ENCODE measurements at regions not wholly inside any gene's neighbourhood (a gene's known extent, or its start where the extent isn't known, plus 50 kb on each side); places are given as distances from the start of the nearest gene placed in this dataset.
A peak's percentile ranks its signal among the peaks of the same experiment; 100 is the strongest.

DNA sequence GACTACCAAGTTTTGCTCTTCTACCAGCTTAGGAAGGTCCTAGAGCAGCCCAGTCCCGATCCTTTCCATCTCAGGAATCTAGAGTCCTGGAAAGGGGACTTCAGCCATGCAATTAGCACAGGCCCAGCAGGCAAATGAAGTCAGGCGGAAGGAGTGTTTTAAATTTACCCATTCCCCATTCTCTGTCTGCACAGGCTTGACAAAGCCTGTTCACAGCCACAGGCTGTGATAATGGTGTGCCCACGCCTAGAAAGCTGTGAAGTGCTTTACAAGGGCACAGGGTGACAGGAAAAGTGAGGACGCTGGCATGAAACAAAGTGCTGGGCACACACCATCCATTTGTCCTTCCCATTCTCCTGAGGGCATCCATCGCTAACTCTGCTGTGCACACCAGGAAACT lies 79.0 kb downstream of the PITPNM2 start:
- Mint-ChIP-seq H3K9me3 (no peaks in the 10 kb centered on the region), H3K27me3 (no peaks in the 10 kb centered on the region), H3K4me3 (no peak overlapping the region), H3K36me3 (peaks cover 0 to 2% of the 10 kb centered on the region in 2 donors), H3K4me1 (peaks cover 31 to 45% of the 10 kb centered on the region in 2 donors), H3K27ac (no peak overlapping the region)
- ATAC-seq (replicated peaks) (no peak), DNase-seq (no peak)

DNA sequence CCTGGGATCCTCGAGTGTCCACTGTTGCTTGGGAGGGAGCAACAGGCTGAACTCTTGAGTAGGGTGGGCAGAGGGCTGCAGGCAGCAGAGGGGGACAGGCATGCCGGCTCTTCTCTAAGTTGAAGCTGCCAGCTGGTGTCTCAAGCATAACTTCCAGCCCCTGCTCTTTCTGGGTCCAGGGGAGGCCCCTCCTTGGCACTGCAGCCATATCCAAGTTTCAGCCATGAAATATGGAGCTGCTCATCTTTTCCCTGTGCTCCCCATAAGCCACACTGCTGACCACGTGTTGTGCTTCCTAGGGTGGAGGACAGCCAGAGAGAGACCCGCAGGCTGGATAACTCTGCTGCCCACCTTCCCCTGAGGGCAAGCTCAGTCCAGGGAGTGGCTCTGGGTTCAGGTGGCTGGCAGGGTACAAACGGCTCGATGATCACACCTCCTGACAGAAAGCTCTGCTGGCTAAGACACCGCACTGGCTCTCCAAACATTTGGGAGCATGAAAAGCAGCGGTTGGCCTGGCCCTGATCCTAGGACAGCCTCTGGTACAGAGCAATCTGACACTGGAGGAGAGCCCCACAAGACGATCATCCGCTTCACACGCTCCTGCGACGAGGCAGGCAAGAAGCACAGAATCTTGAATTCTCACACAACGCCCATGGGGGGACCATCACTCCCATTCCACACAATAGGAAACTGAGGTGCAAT lies 79.6 kb downstream of the PITPNM2 start:
- Mint-ChIP-seq H3K4me1 (peaks cover 25 to 39% of the 10 kb centered on the region in 2 donors), H3K27me3 (no peaks in the 10 kb centered on the region), H3K36me3 (peaks cover 0 to 2% of the 10 kb centered on the region in 2 donors), H3K4me3 (no peak overlapping the region), H3K9me3 (no peaks in the 10 kb centered on the region), H3K27ac (no peak overlapping the region)
- DNase-seq: no peak
- ATAC-seq (replicated peaks): no peak

DNA sequence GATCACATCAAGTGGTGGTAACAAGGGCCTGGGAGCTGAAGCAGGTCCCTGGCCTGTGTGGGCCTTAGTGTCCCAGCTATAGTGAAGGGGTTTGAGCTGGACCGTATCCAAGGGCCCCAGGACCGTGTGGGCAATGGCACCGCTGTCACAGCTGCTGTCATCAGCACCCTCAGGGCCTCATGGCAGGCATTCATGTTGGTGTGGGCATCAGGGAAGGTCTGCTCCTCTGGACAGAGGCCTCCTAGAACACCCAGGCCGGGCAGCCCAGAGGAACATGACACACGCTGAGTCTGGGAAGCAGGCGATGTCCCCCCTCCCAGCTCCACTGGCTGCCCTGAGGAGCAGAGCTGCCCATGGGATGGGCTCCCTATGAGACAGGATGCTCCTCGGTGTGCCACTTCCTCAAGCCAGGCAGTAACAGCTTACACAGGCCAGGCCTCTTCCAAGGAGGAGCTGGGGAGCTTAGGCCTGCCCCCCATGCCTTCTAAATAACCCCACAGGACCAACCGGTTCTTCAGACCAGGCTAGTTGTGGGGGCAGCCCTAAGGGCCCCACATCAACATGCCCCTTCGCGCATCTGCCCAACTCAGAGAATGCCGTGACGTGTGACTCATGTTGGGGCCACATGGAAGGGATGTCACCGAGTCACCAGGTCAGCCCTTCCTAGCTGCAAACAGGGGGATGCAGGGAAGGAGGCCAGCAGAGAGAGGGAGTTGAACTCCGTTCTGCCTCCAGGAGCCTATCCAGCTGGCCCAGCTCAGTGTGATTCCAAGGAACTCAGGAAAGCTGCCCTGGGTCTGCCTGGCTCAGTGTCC lies 80.4 kb downstream of the PITPNM2 start:
- Mint-ChIP-seq H3K27ac (no peak overlapping the region), H3K4me3 (no peak overlapping the region), H3K36me3 (peaks cover 0 to 2% of the 10 kb centered on the region in 2 donors), H3K9me3 (no peaks in the 10 kb centered on the region), H3K27me3 (no peaks in the 10 kb centered on the region), H3K4me1 (peaks cover 25 to 39% of the 10 kb centered on the region in 2 donors)
- ATAC-seq (replicated peaks): no peak
- no peak for DNase-seq

DNA sequence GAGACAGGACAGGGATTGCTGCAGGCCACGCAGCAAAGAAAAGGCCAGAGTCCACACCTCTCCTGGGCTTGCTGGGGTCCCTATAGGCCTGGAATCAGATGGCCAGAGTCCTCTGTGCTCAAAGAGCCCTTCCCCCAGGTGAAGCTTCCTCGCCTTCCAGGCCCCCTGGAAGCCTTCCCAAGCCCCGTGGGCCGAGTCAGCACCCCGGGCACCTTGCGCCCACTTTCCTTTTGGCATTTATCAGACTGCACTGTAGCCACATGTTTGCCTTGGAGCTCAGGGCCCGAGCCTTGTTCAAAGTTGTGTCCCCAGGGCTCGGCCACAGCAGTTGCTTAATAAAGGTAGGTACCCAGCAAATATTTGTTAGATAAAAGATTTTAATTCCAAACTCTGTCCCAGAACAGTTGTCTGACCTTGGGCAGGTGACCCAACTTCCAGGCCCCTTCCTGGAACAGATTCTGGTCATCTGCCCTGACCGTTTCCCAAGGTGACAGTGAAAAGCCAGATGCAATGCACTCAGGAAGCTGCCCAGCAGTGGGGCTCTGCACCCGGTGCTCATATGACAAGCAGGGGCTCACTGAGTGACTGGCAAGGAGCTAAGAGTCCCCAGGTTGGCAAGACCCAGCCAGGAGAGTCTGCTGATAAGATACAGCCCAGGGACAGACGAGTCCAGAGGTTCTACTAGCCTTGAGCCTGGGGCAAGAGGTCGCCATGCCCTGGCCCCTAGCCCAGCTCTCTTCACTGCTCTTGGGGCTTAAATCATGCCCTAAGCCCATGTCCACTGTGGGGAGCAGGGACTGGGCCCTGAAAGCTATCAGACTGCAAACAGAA lies 81.2 kb downstream of the PITPNM2 start:
- peak overlapping the region; percentile 31 for H3K27ac Mint-ChIP-seq
- peaks cover 0 to 2% of the 10 kb centered on the region in 2 donors for H3K36me3 Mint-ChIP-seq
- H3K4me1 Mint-ChIP-seq: peaks cover 23 to 39% of the 10 kb centered on the region in 2 donors

DNA sequence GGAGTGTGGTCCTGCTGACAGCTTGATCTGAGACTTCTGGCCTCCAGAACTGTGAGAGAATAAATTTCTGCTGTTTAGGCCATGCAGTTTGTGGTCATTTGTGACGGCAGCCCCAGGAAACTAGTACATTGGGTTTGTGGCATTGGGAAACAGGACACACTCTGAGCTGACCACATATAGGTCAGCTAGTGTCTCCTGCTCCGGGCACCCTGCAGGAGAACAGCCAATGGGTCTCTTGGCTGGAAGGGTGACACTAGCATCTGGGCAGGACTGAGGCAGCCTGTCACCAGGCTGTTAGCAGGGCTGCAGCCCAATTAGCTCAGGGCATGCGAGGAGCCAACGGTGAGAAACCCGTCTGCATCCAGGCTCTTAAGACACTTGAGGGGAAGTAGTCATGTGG lies 83.2 kb downstream of the PITPNM2 start:
- Mint-ChIP-seq H3K4me1 (peaks cover 28 to 42% of the 10 kb centered on the region in 2 donors), H3K36me3 (no peaks in the 10 kb centered on the region), H3K27me3 (no peaks in the 10 kb centered on the region), H3K9me3 (no peaks in the 10 kb centered on the region), H3K27ac (no peak overlapping the region), H3K4me3 (no peak overlapping the region)
- ATAC-seq (replicated peaks) (no peak), DNase-seq (no peak)

More for the DNA sequence above, 81.2 kb downstream of the PITPNM2 start:
- Mint-ChIP-seq H3K4me3 (no peak overlapping the region), H3K27me3 (no peaks in the 10 kb centered on the region), H3K9me3 (no peaks in the 10 kb centered on the region)
- no peak for DNase-seq
- no peak for ATAC-seq (replicated peaks)

DNA sequence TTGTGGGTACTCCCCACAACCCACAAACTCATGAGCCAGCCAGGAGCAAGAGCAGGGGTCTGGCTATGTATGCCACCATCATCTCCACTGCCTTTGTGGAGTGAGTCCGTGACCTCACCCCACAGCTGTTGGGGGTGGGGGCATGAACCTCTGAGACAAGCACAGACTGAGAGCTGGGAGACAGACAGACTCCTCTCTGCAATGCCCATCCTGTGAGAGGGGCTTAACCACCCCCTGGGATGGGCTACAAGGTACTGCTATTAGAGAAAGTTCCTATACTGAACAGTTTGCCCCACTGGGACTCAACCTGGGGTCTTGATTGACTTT lies 84.5 kb downstream of the PITPNM2 start:
- H3K4me1 Mint-ChIP-seq: peaks cover 37 to 55% of the 10 kb centered on the region in 2 donors
- H3K4me3 Mint-ChIP-seq: no peak overlapping the region
- H3K27me3 Mint-ChIP-seq: no peaks in the 10 kb centered on the region
- ATAC-seq (replicated peaks) (no peak), DNase-seq (no peak)
- H3K9me3 Mint-ChIP-seq: no peaks in the 10 kb centered on the region
- no peaks in the 10 kb centered on the region for H3K36me3 Mint-ChIP-seq
- no peak overlapping the region for H3K27ac Mint-ChIP-seq

DNA sequence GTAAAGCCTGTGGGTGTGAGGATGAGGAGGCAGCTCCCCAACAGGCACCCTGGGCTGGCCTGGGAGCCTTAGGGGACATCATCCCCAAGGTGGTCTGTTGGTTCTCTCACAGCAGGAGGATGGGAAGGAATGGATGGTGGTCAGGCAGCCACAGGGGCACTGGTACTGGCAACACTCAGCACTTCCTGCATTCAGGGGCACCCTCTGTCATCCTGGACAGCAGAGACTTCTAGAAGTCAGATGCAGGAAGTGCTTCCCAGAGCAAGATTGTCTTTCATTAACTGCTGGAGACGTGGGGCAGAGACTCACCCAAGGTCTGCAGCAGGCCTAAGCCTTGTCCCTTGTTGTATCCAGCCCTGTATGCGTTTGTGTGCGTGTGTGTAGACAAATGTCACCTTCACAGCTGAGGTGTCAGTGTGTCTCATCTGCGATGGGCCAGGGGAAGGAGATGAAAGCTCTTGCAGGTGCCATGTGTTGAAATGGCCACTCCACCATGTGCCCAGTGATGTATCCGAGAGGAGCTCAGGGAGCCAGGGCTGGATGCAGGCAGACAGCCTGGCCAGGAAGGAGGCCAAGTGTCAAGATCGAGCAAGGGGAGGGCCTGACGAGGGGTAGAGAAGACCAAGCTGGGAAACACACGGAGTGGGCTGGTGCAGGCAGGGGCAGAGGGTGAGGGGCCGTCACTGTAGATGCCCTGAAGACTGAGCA lies 85.1 kb downstream of the PITPNM2 start:
- Mint-ChIP-seq H3K9me3 (no peaks in the 10 kb centered on the region), H3K4me1 (peaks cover 39 to 60% of the 10 kb centered on the region in 2 donors), H3K27me3 (no peaks in the 10 kb centered on the region), H3K4me3 (no peak overlapping the region), H3K36me3 (no peaks in the 10 kb centered on the region), H3K27ac (peak overlapping the region; percentile 68)
- ATAC-seq (replicated peaks) (no peak), DNase-seq (no peak)

DNA sequence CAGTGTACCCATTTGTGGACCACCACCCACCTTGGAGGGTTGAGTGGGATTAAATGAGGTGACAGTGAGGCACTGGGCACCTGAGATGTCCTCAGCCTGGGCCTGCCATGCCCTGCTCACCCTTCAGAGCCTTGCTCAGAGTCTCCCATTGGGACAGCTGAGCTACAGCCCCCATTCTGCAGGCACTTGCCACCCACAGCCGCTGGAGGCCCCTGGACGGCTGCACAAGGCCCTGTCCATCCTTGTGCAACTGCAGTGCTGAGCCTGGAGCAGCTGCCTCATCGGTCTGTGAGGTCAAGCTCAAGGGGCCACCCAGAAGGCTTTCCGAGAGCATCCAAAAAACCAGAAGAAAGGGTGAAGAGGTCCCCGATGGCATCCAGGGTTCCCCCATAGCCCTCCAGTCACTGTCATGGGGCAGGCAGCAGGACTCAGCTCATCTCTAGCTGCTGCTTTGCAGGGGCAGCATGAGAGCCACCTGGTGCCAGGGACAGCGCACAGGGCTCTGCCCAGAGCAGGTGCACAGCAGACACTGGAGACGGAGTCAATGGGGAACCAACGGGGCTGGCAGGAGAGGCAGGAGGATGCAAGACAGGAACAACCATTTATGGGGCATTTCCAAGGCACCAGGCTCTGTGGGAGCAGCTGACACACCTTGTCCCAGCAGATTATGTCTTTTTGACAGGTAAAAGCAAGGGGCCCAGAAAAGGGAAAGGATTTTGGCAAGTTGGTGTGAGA lies 84.6 kb downstream of the ARL6IP4 start:
- H3K27ac Mint-ChIP-seq: peak overlapping the region; percentile 68
- H3K9me3 Mint-ChIP-seq: no peaks in the 10 kb centered on the region
- H3K4me3 Mint-ChIP-seq: no peak overlapping the region
- ATAC-seq (replicated peaks) (no peak), DNase-seq (no peak)
- peaks cover 39 to 65% of the 10 kb centered on the region in 2 donors for H3K4me1 Mint-ChIP-seq
- H3K36me3 Mint-ChIP-seq: no peaks in the 10 kb centered on the region
- no peaks in the 10 kb centered on the region for H3K27me3 Mint-ChIP-seq

DNA sequence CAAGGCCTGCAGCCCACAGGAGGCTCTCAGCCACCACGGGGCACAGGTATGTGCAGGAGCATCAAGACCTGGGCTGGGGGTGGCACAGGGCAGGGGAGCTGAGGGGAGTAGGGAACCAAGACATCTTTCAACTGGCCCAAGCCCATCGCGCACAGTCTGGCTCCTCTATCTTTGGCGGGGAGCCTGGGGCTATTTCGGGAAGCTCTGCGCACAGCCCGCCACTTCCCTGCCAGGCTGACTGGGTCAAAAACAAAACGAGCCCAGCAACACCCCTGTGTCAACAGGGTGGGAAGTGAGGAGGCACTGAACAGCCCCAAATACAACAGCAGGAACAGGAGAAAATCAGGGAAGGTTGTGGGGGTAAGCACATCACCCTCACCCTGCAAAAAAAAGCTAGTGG lies 83.9 kb downstream of the ARL6IP4 start:
- H3K4me1 Mint-ChIP-seq: peaks cover 41 to 69% of the 10 kb centered on the region in 2 donors
- DNase-seq: no peak
- H3K4me3 Mint-ChIP-seq: peak overlapping the region in 1 of 2 donors; percentile 20
- no peaks in the 10 kb centered on the region for H3K27me3 Mint-ChIP-seq
- no peak overlapping the region for H3K27ac Mint-ChIP-seq
- no peaks in the 10 kb centered on the region for H3K36me3 Mint-ChIP-seq
- H3K9me3 Mint-ChIP-seq: no peaks in the 10 kb centered on the region
- no peak for ATAC-seq (replicated peaks)

DNA sequence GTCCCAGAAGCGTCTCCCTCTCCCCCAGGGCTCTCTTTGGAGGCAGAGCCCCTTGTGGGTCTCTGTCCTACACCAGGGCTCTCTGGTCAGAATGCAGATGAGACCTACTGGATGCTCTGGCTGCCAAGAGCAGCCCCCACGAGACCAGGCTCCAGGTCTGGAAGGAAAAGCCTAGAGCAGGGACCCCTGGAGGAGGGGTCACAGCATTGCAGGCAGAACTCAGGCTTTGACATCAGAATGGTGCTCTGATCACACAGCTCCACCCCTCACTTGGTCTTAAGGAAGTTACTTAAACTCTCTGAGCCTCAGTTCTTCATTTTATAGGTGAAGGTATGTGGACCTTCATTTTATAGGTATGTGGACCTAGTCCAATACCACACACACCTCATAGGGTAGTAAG lies 83.1 kb downstream of the ARL6IP4 start:
- peak overlapping the region in 1 of 2 donors; percentile 45 for H3K4me3 Mint-ChIP-seq
- H3K9me3 Mint-ChIP-seq: no peaks in the 10 kb centered on the region
- no peak for DNase-seq
- H3K27me3 Mint-ChIP-seq: no peaks in the 10 kb centered on the region
- H3K27ac Mint-ChIP-seq: peak overlapping the region; percentile 21
- peak; percentile 48 to 67 for ATAC-seq (replicated peaks)
- peaks cover 45 to 77% of the 10 kb centered on the region in 2 donors for H3K4me1 Mint-ChIP-seq
- H3K36me3 Mint-ChIP-seq: no peaks in the 10 kb centered on the region

DNA sequence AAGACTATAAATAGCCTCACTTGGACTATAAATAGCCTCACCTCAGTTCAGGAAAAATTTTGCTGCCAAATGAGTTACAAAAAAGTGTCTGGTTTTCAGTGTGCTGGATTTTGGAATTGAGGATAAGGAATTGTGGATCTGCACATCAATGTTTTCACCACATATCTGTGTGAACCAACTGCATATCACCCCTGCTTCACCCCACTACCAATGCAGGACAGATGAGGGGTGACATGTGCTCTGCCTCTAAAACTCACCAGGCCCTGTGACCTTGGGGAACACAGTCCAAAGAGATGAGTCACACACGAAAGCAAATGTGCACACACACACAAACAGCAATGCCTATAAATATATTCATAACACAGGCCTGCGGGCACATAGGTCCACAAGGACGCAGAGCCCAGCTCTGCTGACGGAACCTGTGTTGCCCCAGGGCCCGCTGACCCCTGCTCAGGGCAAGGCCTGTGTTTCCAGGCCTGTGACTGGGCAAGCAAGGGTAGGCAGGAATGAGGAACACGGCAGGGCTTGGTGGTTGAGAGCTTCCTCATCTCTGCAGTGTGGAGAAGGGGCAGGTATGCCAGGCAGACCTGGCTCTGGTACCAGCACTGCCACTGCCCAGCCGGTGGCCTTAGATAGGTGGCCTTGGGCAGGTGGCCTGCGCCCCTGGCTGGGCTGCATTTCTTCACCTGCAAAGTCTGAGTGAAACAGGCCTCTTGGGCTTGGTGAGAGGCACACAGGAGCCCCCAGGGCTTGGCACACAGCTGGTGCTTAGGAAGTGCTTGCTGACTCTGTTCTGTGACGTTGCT lies 82.4 kb downstream of the ARL6IP4 start:
- peak; percentile 74 to 81 for ATAC-seq (replicated peaks)
- H3K36me3 Mint-ChIP-seq: no peaks in the 10 kb centered on the region
- H3K9me3 Mint-ChIP-seq: no peaks in the 10 kb centered on the region
- no peaks in the 10 kb centered on the region for H3K27me3 Mint-ChIP-seq
- no peak overlapping the region for H3K4me3 Mint-ChIP-seq
- peaks cover 52 to 84% of the 10 kb centered on the region in 2 donors for H3K4me1 Mint-ChIP-seq
- no peak for DNase-seq
- no peak overlapping the region for H3K27ac Mint-ChIP-seq

DNA sequence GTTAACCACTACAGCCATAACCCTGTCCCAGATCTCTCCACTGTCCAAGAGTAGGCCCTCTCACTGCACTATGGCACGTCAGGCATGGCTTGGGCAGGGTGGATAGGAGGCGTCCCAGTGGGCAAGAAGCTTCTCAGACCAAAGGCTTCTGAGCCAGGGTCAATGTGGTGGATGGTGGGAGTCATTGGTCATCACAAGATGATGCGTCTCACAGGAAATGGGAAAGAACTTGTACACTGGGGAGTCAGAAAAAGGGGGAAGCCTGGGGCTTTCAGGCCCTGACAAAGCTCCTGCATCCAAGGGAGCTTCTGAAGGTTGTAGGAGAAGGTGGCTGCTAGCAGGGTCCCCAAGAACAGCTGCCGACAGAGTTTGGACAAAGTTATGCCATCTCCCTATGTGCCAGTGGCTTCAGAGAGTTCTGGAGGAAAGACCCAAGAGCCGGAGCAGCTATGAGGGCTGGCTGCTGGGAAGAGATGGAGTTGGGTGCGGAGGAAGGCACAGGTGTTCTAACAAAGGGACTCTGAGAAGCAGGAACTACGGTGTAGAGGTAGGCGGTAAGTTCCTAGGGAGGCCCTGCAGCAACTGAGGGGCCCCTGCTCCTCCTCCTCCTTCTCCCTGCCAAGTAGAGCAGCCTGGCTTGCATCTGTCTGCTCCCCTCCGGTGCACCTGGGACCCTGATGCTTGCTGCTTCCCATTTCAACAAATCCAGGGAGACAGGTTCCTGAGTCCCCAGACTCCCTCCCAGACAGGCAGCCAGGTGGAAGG lies 81.1 kb downstream of the ARL6IP4 start:
- no peak for DNase-seq
- no peak for ATAC-seq (replicated peaks)
- Mint-ChIP-seq H3K9me3 (no peaks in the 10 kb centered on the region), H3K36me3 (no peaks in the 10 kb centered on the region), H3K4me1 (peaks cover 57 to 96% of the 10 kb centered on the region in 2 donors), H3K27me3 (no peaks in the 10 kb centered on the region), H3K4me3 (no peak overlapping the region), H3K27ac (peak overlapping the region; percentile 52)

All from stimulated activated naive B cell treated with anti-CD40 and anti-IgM and Interleukin-4, amounts not matched to agents 10 μg/mL and 1 μg/mL and 100 μg/mL, for 72 hours (primary cell).